ENCODE measurements at regions not wholly inside any gene's neighbourhood (a gene's known extent, or its start where the extent isn't known, plus 50 kb on each side); places are given as distances from the start of the nearest gene placed in this dataset.

- in situ Hi-C loops (cut with HindIII; ENCODE audit: low sequenced_read_pairs): no loop called here
- TF ChIP-seq CTCF (IDR thresholded peaks at IDR 0.05; ENCODE audit: low read depth, low read length, missing control alignments): no peak
- no peak for DNase-seq (ENCODE audit: low read depth)
- H3K4me3 ChIP-seq (ENCODE audit: low read depth, low read length): no peak overlapping the region
Measured at GRCh38 chr10:7493996-7494395, 83.2 kb upstream of the SFMBT2 start.

GRCh38 chr10:7492660-7493046 lies 81.8 kb upstream of the SFMBT2 start:
- in situ Hi-C loops (cut with HindIII; ENCODE audit: low sequenced_read_pairs): no loop called here
- no peak overlapping the region for H3K4me3 ChIP-seq (ENCODE audit: low read depth, low read length)
- no peak for DNase-seq (ENCODE audit: low read depth)
- TF ChIP-seq CTCF (IDR thresholded peaks at IDR 0.05; ENCODE audit: low read depth, low read length, missing control alignments): no peak

- TF ChIP-seq CTCF (IDR thresholded peaks at IDR 0.05; ENCODE audit: low read depth, low read length, missing control alignments): no peak
- DNase-seq (ENCODE audit: low read depth): no peak
- H3K4me3 ChIP-seq (ENCODE audit: low read depth, low read length): no peak overlapping the region
- in situ Hi-C loops (cut with HindIII; ENCODE audit: low sequenced_read_pairs): no loop called here
Measured at GRCh38 chr10:7491949-7492659, 81.3 kb upstream of the SFMBT2 start.

- in situ Hi-C loops (cut with HindIII; ENCODE audit: low sequenced_read_pairs): no loop called here
- no peak overlapping the region for H3K4me3 ChIP-seq (ENCODE audit: low read depth, low read length)
- no peak for DNase-seq (ENCODE audit: low read depth)
- TF ChIP-seq CTCF (IDR thresholded peaks at IDR 0.05; ENCODE audit: low read depth, low read length, missing control alignments): no peak
Measured at GRCh38 chr10:7491230-7491629, 80.4 kb upstream of the SFMBT2 start.

- DNase-seq (ENCODE audit: low read depth): peak; percentile 18
- H3K4me3 ChIP-seq (ENCODE audit: low read depth, low read length): no peak overlapping the region
- in situ Hi-C loops (cut with HindIII; ENCODE audit: low sequenced_read_pairs): no loop called here
- TF ChIP-seq CTCF (IDR thresholded peaks at IDR 0.05; ENCODE audit: low read depth, low read length, missing control alignments): no peak
Measured at GRCh38 chr10:7488418-7488829, 77.6 kb upstream of the SFMBT2 start.

- DNase-seq (ENCODE audit: low read depth): no peak
- H3K4me3 ChIP-seq (ENCODE audit: low read depth, low read length): no peak overlapping the region
- in situ Hi-C loops (cut with HindIII; ENCODE audit: low sequenced_read_pairs): no loop called here
- no peak for TF ChIP-seq CTCF (IDR thresholded peaks at IDR 0.05; ENCODE audit: low read depth, low read length, missing control alignments)
Measured at GRCh38 chr10:7487528-7487927, 76.7 kb upstream of the SFMBT2 start.
